Panc1 (cell line): ENCODE measurements at regions not wholly inside any gene's neighbourhood (a gene's known extent, or its start where the extent isn't known, plus 50 kb on each side); places are given as distances from the start of the nearest gene placed in this dataset.

Experiments used
- CTCF ChIP-seq: fragments of 450-650 bp; IDR thresholded peaks from 2 replicates; pipeline ENCODE4 v1.5.1; 2017; ENCODE audit warnings: mild to moderate bottlenecking
- SIN3A ChIP-seq: IDR thresholded peaks from 2 replicates; pipeline ENCODE4 v1.6.1; 2012; ENCODE audit warnings: low read depth, mild to moderate bottlenecking, low read length, moderate library complexity, borderline replicate concordance; ENCODE audit not compliant: insufficient read depth
- TCF7L2 ChIP-seq: IDR thresholded peaks from 2 replicates; pipeline ENCODE4 v1.6.1; 2011; ENCODE audit warnings: mild to moderate bottlenecking, low read depth, low read length, inconsistent platforms

GRCh38 chr1:189606795-189607476, 870.7 kb downstream of the BRINP3 start:
- TF ChIP-seq CTCF, result no peak
- no peak for TF ChIP-seq SIN3A
- TF ChIP-seq TCF7L2, result no peak
